RWPE1 (cell line): ENCODE measurements at regions not wholly inside any gene's neighbourhood (a gene's known extent, or its start where the extent isn't known, plus 50 kb on each side); places are given as distances from the start of the nearest gene placed in this dataset.

Experiments used
- CTCF ChIA-PET: fragments of 350-600 bp; sonication (Branson Sonifier 250); formaldehyde crosslinking; extraction: SDS; loops from one replicate; lab custom pipeline; 2021; lab: Yijun Ruan, JAX
- POLR2A ChIA-PET: fragments of 400-600 bp; formaldehyde crosslinking; extraction: SDS; loops from one replicate; lab custom pipeline; 2020; ENCODE audit warnings: antibody characterized with exemption; ENCODE audit not compliant: low non-redundant PET; lab: Yijun Ruan, JAX
- DNase-seq: peaks from one replicate; pipeline ENCODE4 v3.0.0; 2012; ENCODE audit warnings: low spot score
- H3K27ac ChIP-seq: fragments of 450-650 bp; 2 replicates; pipeline ENCODE4 v1.5.1; 2017
- TF ChIP-seq, protein P1 (sequence below): fragments of 450-650 bp; conservative IDR thresholded peaks from 2 replicates; pipeline ENCODE4 v1.5.1; 2017; ENCODE audit warnings: low read depth, mild to moderate bottlenecking

DNA sequence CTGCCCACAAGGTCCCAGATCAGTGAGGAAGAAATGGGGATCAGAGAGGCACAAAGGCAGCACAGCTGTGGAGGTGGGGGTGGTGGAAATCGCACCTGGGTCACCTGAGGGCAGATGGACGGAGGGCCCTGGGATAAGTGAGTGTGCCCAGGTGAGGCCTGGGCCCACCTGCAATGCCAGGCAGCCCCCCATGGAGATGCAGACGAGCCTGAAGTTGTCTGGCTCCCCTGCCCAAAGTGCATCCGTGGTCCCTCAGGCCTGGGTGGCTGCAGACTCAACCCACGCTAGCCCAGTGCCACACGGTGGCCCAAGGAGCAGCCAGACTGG lies 84.9 kb downstream of the NCOR2 start:
- H3K27ac ChIP-seq, result peak overlapping the region; percentile 76
- TF ChIP-seq, protein P1, sequence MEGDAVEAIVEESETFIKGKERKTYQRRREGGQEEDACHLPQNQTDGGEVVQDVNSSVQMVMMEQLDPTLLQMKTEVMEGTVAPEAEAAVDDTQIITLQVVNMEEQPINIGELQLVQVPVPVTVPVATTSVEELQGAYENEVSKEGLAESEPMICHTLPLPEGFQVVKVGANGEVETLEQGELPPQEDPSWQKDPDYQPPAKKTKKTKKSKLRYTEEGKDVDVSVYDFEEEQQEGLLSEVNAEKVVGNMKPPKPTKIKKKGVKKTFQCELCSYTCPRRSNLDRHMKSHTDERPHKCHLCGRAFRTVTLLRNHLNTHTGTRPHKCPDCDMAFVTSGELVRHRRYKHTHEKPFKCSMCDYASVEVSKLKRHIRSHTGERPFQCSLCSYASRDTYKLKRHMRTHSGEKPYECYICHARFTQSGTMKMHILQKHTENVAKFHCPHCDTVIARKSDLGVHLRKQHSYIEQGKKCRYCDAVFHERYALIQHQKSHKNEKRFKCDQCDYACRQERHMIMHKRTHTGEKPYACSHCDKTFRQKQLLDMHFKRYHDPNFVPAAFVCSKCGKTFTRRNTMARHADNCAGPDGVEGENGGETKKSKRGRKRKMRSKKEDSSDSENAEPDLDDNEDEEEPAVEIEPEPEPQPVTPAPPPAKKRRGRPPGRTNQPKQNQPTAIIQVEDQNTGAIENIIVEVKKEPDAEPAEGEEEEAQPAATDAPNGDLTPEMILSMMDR, result no peak
- CTCF ChIA-PET, result no interaction called here
- POLR2A ChIA-PET, result no interaction called here
- DNase-seq, result no peak

DNA sequence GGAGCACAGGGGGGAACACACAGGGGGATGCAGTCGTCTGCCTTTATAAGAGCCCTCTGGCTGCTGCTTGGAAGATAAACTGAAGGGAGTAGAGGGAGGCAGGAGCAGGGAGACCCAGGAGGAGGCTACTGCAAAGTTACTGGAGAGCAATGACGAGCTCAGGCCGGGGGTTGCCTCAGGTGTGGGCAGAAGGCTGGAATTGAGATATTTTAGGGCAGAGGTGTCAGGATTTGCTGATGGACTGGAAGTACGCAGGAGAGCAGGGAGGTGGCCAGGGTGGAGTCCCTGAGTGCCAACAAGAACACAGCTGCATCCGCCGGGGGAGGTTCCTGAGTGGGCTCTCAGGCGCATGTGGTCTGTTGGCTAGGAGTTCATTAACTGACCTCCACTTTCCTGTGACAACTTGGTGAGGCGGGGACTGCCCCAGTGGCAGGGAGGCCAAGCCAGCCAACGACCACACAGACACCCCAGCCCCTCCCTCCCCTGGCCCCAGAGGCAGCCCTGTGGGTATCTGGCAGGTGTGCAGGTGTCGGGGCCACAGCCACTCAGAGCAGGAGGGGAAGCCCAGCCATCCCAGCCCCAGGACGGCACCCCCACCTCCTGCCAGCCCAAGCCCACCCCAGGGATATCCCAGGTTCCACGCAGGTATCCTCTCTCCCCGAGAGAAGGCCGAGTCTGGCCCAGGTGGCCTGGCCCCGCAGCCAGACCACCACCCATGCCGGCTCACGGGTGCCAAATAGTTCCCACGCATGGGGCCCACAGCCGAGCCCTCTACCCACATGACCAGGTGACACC lies 85.4 kb downstream of the NCOR2 start:
- ChIA-PET CTCF (no interaction called here), POLR2A (no interaction called here)
- H3K27ac ChIP-seq, result peak overlapping the region; percentile 76
- TF ChIP-seq, protein P1, result no peak
- DNase-seq, result no peak

DNA sequence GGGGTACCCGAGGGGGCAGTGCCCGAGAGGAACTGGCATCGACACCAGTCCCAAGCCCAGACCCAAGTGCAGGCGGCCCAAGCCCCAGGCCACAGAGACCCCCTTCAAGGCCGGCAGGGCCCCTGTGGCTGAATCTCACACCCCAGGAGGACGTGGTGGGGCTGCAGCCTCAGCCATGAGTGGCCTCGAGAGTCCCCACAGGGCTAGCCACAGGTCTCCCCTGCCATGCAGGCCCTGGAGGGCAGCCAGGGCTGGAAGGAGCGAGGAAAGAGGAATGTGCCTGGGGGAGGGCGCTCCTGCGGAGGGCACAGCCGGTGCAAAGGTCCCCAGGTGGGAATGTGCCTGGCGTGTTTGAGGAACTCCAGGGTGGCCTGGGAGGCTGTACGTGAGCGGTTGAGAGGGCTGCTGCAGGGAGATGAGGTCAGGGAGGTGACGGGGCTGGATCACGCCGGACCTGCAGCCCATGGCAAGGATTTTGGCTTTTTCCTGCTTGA lies 86.1 kb downstream of the NCOR2 start:
- H3K27ac ChIP-seq, result peak overlapping the region; percentile 76
- no peak for DNase-seq
- CTCF ChIA-PET, result no interaction called here
- TF ChIP-seq, protein P1, result no peak
- POLR2A ChIA-PET, result no interaction called here

DNA sequence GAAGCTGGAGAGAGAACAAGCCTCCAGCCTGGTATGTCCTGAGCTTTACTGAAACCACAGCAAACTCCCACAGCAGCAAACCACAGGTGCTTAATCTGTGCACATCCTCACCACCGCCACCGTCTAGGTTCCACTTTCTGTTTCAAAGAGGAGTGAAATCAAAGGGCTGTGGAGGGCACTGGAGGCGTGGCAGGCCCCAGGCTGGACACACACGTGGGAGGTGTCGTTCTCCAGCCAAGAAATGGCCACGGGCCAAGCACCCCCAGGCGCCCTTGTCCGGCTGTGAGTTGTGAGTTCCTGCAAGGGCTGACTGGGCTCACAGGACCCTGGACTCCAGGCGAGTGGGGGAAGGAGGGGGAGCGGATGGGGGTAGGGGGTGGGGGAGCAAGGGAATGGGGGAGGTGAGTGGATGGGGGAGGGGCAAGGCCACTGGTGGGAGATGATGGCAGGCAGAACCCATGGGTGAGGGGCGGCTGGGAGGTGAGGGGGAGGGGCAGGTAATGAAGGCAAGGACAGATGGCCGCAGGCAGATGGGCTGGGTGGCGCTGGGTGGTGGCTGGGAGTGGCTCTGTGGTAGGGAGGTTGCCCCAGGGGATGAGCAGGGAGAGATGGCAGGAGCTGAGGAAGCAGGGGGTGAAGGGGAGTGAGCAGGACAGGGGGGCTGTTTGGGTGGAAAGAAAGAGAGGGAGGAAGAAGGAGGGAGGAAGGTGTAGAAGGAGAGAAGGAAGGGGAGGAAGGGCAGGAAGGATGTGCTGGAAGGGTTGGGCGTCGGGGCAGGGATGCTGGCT lies 86.7 kb downstream of the NCOR2 start:
- CTCF ChIA-PET, result interaction anchor here (0.7 kb wide), 1 partner anchor 87 kb away, joined by 5 read pairs; no protein-coding TSS in a partner anchor
- peak overlapping the region; percentile 76 for H3K27ac ChIP-seq
- TF ChIP-seq, protein P1, result no peak; the same call in 1 of the 2 replicates
- peak; percentile 62 for DNase-seq
- POLR2A ChIA-PET, result interaction anchor here (0.6 kb wide), 1 partner anchor 1471 kb away, joined by 3 read pairs; no protein-coding TSS in a partner anchor

DNA sequence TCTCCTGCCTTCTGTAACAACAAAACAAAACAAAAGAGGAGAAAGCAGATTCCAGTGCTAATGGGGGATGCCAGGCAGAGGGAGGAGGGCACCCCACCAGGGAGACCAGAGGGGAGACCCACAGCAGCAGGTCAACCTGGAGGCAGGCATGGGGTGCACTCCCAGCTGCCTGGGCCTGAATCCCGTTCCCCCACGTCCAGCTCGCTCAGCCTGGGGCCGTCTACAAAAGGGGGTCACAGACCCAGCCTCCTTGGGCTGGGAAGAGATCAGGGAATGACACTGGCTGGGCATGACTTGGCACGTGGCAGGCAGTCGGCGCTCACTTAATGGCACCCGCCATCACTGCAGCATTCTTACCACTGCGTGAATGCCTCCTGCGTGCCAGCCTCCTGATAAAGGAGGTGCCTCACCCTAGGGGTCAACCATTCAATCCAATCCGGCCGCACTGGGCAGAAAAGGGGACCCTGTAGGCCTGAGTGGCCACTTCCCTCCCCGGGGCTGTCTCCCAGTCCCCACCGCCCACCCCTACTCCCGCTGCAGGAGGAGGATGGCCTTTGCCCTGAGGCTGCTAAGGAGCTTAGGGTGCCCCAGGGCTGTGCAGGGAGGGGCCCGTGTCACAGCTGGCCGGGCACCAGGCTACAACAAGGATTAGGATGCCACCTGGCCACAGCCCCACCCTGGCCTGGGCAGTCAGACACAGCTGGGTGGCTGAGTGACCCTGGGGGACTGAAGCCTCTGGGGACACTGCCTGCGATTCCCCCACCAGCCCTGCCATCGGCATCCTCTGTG lies 87.5 kb downstream of the NCOR2 start:
- no peak for DNase-seq
- H3K27ac ChIP-seq, result peak overlapping the region; percentile 76
- TF ChIP-seq, protein P1, result no peak
- ChIA-PET POLR2A (interaction anchor here (0.6 kb wide), 1 partner anchor 1471 kb away, joined by 3 read pairs; no protein-coding TSS in a partner anchor), CTCF (interaction anchor here (0.7 kb wide), 1 partner anchor 86 kb away, joined by 5 read pairs; no protein-coding TSS in a partner anchor)
